SK-N-SH (cell line): ENCODE measurements at regions not wholly inside any gene's neighbourhood (a gene's known extent, or its start where the extent isn't known, plus 50 kb on each side); places are given as distances from the start of the nearest gene placed in this dataset.

Experiments used
- CTCF ChIA-PET: fragments of 300-600, 350-600 bp; formaldehyde crosslinking; extraction: SDS; loops from one replicate; lab custom pipeline; 2021; lab: Yijun Ruan, JAX
- POLR2A ChIA-PET: fragments of 350-600 bp; sonication (Branson Sonifier 250); formaldehyde crosslinking; extraction: SDS; loops from one replicate; lab custom pipeline; 2020; ENCODE audit warnings: antibody characterized with exemption, inconsistent platforms; lab: Yijun Ruan, JAX
- DNase-seq: peaks from one replicate; pipeline ENCODE4 v3.0.0; 2012
- H2AFZ ChIP-seq: fragments of 200-600 bp; sonication (generic); 2 replicates; pipeline ENCODE4 v1.8.1; 2016; ENCODE audit warnings: antibody characterized with exemption, mild to moderate bottlenecking, low read depth
- H3F3A ChIP-seq: fragments of 200-600 bp; sonication (generic); replicated peaks from 2 replicates; pipeline ENCODE3; 2016; ENCODE audit warnings: antibody characterized with exemption, mild to moderate bottlenecking; ENCODE audit not compliant: insufficient read depth
- H3K27ac ChIP-seq, 2 experiments: fragments of 200-500 bp in 1 of 2; fragments of 200-600 bp in 1 of 2; sonication (Bioruptor generic) in 1 of 2; sonication (generic), shearing (Covaris generic) in 1 of 2; 2 replicates each; pipeline versions ENCODE4 v1.5.1 to v1.6.1; 2014 to 2016; ENCODE audit warnings: low read depth in 2 of 2, inconsistent platforms in 1 of 2, low read length in 1 of 2, mild to moderate bottlenecking in 1 of 2, mixed read lengths in 1 of 2
- H3K27me3 ChIP-seq: fragments of 200-600 bp; sonication (generic), shearing (Covaris generic); 2 replicates; pipeline ENCODE4 v1.6.1; 2016; ENCODE audit warnings: mixed run types; ENCODE audit not compliant: insufficient read depth
- H3K36me3 ChIP-seq, 2 experiments: fragments of 200-500 bp in 1 of 2; fragments of 200-600 bp in 1 of 2; sonication (Bioruptor generic) in 1 of 2; sonication (generic) in 1 of 2; replicated peaks in 1 of 2; 2 replicates each; pipeline versions ENCODE3 to v1.5.1; 2014 to 2016; ENCODE audit warnings: low read length in 1 of 2, mild to moderate bottlenecking in 1 of 2; ENCODE audit not compliant: insufficient read depth in 2 of 2, control insufficient read depth in 1 of 2
- H3K4me1 ChIP-seq, 2 experiments: fragments of 200-500 bp in 1 of 2; fragments of 200-600 bp in 1 of 2; sonication (Bioruptor generic) in 1 of 2; sonication (generic), shearing (Covaris generic) in 1 of 2; 2 replicates each; pipeline versions ENCODE4 v1.5.1 to v1.6.1; 2014 to 2016; ENCODE audit warnings: low read depth in 1 of 2, low read length in 1 of 2, mixed run types in 1 of 2; ENCODE audit not compliant: insufficient read depth in 2 of 2, control insufficient read depth in 1 of 2
- H3K4me2 ChIP-seq: fragments of 200-600 bp; sonication (generic), shearing (Covaris generic); 2 replicates; pipeline ENCODE4 v1.6.1; 2017; ENCODE audit warnings: mixed run types
- H3K4me3 ChIP-seq, 2 experiments: fragments of 200-500 bp in 1 of 2; fragments of 200-600 bp in 1 of 2; sonication (Bioruptor generic) in 1 of 2; sonication (generic), shearing (Covaris generic) in 1 of 2; 2 replicates each; pipeline versions ENCODE4 v1.5.1 to v1.8.1; 2014 to 2016; ENCODE audit warnings: low read depth in 2 of 2, inconsistent platforms in 1 of 2, low read length in 1 of 2, mild to moderate bottlenecking in 1 of 2, mixed read lengths in 1 of 2, moderate library complexity in 1 of 2
- H3K79me2 ChIP-seq: fragments of 200-600 bp; sonication (generic); 2 replicates; pipeline ENCODE4 v1.8.1; 2017; ENCODE audit warnings: mild to moderate bottlenecking; ENCODE audit not compliant: insufficient read depth
- H3K9ac ChIP-seq: fragments of 200-600 bp; sonication (generic); 2 replicates; pipeline ENCODE4 v1.6.1; 2017; ENCODE audit warnings: mixed run types
- H3K9me2 ChIP-seq: fragments of 200-600 bp; sonication (generic); 2 replicates; pipeline ENCODE4 v1.6.1; 2017; ENCODE audit warnings: mixed run types
- H3K9me3 ChIP-seq: fragments of 200-600 bp; sonication (generic); 2 replicates; pipeline ENCODE4 v1.6.1; 2017; ENCODE audit warnings: mixed run types, mild to moderate bottlenecking, moderate library complexity
- H4K20me1 ChIP-seq: fragments of 200-600 bp; sonication (generic); 2 replicates; pipeline ENCODE4 v1.6.1; 2017; ENCODE audit warnings: mild to moderate bottlenecking, mixed run types; ENCODE audit not compliant: insufficient read depth
- ELF1 ChIP-seq: IDR thresholded peaks from 2 replicates; pipeline ENCODE4 v1.4.0; 2012
- EZH2phosphoT487 ChIP-seq: fragments of 200-600 bp; sonication (generic); IDR thresholded peaks from 2 replicates; pipeline ENCODE4 v1.6.1; 2017; ENCODE audit warnings: low read depth, mixed run types, mild to moderate bottlenecking, antibody characterized with exemption, moderate library complexity, borderline replicate concordance
- GATA2 ChIP-seq: sonication (generic); formaldehyde crosslinking; IDR thresholded peaks from 2 replicates; pipeline ENCODE4 v1.5.0; 2020; ENCODE audit warnings: mild to moderate bottlenecking, missing genetic modification reagents
- IRF3 ChIP-seq: fragments of 150-350 bp; IDR thresholded peaks from 2 replicates; pipeline ENCODE4 v1.6.1; 2016; ENCODE audit warnings: mild to moderate bottlenecking, low read depth, low read length
- NFIC ChIP-seq: IDR thresholded peaks from 2 replicates; pipeline ENCODE4 v1.4.0; 2012; ENCODE audit warnings: borderline replicate concordance
- PBX3 ChIP-seq: IDR thresholded peaks from 2 replicates; pipeline ENCODE4; 2012
- POLR2AphosphoS5 ChIP-seq: IDR thresholded peaks from 2 replicates; pipeline ENCODE4 v1.6.1; 2012; ENCODE audit warnings: low read depth, low read length
- SMC3 ChIP-seq: IDR thresholded peaks from 2 replicates; pipeline ENCODE4 v1.6.1; 2012; ENCODE audit warnings: low read depth, low read length, improper control_type of control experiment
- TAF1 ChIP-seq: IDR thresholded peaks from 2 replicates; pipeline ENCODE4 v1.6.1; 2012; ENCODE audit warnings: low read depth, mild to moderate bottlenecking, low read length, moderate library complexity, borderline replicate concordance
- TEAD4 ChIP-seq: IDR thresholded peaks from 2 replicates; pipeline ENCODE4 v1.4.0; 2012; ENCODE audit warnings: mild to moderate bottlenecking, borderline replicate concordance; ENCODE audit not compliant: insufficient read depth
- USF1 ChIP-seq: IDR thresholded peaks from 2 replicates; pipeline ENCODE4 v1.4.0; 2012; ENCODE audit warnings: low read depth, borderline replicate concordance
- WGBS: methylation state at CpG from one replicate; pipeline ENCODE4 v1.1.6; 2017; ENCODE audit warnings: low lambda C conversion rate; 5-methylcytosine and 5-hydroxymethylcytosine counted together
- small RNA-seq, 7 experiments: library from RNA; depleted of rRNA; stranded (forward); fragments of <200 nt; gene quantifications; one replicate each; pipeline ENCODE3, GENCODE V24; 2012

- Histone ChIP-seq H2AFZ (no peak overlapping the region), H3K9me3 (no peaks in the 10 kb centered on the region), H4K20me1 (no peaks in the 10 kb centered on the region), H3K36me3 (peaks cover 7 to 8% of the 10 kb centered on the region in 2 experiments), H3K79me2 (no peaks in the 10 kb centered on the region; the same call in 1 of the 2 replicates), H3K4me2 (no peak overlapping the region), H3K4me1 (peaks cover 0 to 7% of the 10 kb centered on the region in 2 experiments; a peak in 2 of 4 replicates), H3K9me2 (no peaks in the 10 kb centered on the region), H3K27me3 (no peaks in the 10 kb centered on the region), H3K9ac (no peak overlapping the region), H3K4me3 (no peak overlapping the region), H3F3A (peaks cover 13% of the 10 kb centered on the region), H3K27ac (no peak overlapping the region)
- POLR2A ChIA-PET, result no interaction called here
- CTCF ChIA-PET, result interaction anchor here (1.4 to 3.4 kb wide), 2 partner anchors 30 to 254 kb away, joined by 4 to 12 read pairs; no protein-coding TSS in a partner anchor
- no peak for DNase-seq
- TF ChIP-seq GATA2 (CRISPR knock-in tag) (no peak), TAF1 (no peak), TEAD4 (no peak), PBX3 (no peak), IRF3 (no peak), NFIC (no peak), POLR2AphosphoS5 (no peak), ELF1 (no peak), SMC3 (no peak), USF1 (no peak)
- 98% methylated on average over 4 of the region's 4 CpGs for WGBS
These were observed 197.0 kb downstream of the RAB11FIP4 start for GRCh38 chr17:31588512-31588911.

GRCh38 chr17:31588034-31588433 is 196.6 kb downstream of the RAB11FIP4 start:
- Histone ChIP-seq H3K27me3 (no peaks in the 10 kb centered on the region), H2AFZ (no peak overlapping the region), H3K36me3 (peaks cover 6 to 7% of the 10 kb centered on the region in 2 experiments), H3K9me2 (no peaks in the 10 kb centered on the region), H3F3A (peaks cover 8% of the 10 kb centered on the region), H3K27ac (no peak overlapping the region), H3K9me3 (no peaks in the 10 kb centered on the region), H3K4me3 (no peak overlapping the region), H3K4me1 (peaks cover 0 to 2% of the 10 kb centered on the region in 2 experiments; a peak in 1 of 4 replicates), H3K9ac (no peak overlapping the region), H3K4me2 (no peak overlapping the region), H3K79me2 (no peaks in the 10 kb centered on the region; the same call in 1 of the 2 replicates), H4K20me1 (no peaks in the 10 kb centered on the region)
- CTCF ChIA-PET, result interaction anchor here (1.2 to 3.4 kb wide), 2 partner anchors 29 to 254 kb away, joined by 3 to 12 read pairs; no protein-coding TSS in a partner anchor
- TF ChIP-seq EZH2phosphoT487, result no peak
- TF ChIP-seq ELF1, result no peak
- no peak for DNase-seq
- 97% methylated on average over 5 of the region's 5 CpGs for WGBS
- POLR2A ChIA-PET, result no interaction called here

Small RNA genes in the stretch of these regions (small RNA-seq; reads per million reads assigned to genes)
- 0 reads per million in 7 experiments for gene AC007923.3
- 0 reads per million in 7 experiments for gene RNU6-1134P
